HEK293T (cell line): ENCODE measurements at regions not wholly inside any gene's neighbourhood (a gene's known extent, or its start where the extent isn't known, plus 50 kb on each side); places are given as distances from the start of the nearest gene placed in this dataset.

Source experiments
- ARNT ChIP-seq: fragments of 450-650 bp; IDR thresholded peaks from 2 replicates; pipeline ENCODE4 v1.6.1; 2017; ENCODE audit warnings: mild to moderate bottlenecking
- BHLHE40 ChIP-seq: fragments of 450-650 bp; IDR thresholded peaks from 2 replicates; pipeline ENCODE4 v1.6.1; 2016; ENCODE audit warnings: mild to moderate bottlenecking, moderate library complexity, borderline replicate concordance
- FOXK2 ChIP-seq: fragments of 450-650 bp; IDR thresholded peaks from 2 replicates; pipeline ENCODE4 v1.6.1; 2016; ENCODE audit warnings: mild to moderate bottlenecking
- NFRKB ChIP-seq: fragments of 450-650 bp; IDR thresholded peaks from 2 replicates; pipeline ENCODE4 v1.6.1; 2016; ENCODE audit warnings: mild to moderate bottlenecking, moderate library complexity

DNA sequence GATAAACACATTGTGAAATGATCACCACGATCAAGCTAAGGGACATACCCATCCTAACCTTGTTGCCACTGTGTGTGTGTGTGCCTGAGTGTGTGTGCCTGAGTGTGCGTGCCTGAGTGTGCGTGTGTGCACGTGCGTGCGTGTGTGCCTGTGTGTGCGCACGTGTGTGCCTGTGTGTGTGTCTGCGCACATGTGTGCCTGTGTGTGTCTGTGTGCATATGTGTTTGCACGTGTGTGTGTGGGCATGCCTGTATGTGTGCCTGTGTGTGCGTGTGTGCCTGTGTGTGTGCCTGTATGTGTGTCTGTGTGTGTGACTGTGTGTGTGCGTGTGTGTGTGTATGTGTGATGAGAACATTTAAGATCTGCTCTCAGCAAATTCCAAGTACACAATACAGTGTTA is 244.1 kb upstream of the DPP6 start:
- TF ChIP-seq NFRKB (no peak), FOXK2 (no peak), BHLHE40 (no peak), ARNT (no peak)
